CD4-positive, alpha-beta T cell treated with Interleukin-6 at 100 ng/mL for 8 hours (primary cell): ENCODE measurements at regions not wholly inside any gene's neighbourhood (a gene's known extent, or its start where the extent isn't known, plus 50 kb on each side); places are given as distances from the start of the nearest gene placed in this dataset.
"Not testable (repeated sequence)": the region's sequence is repeated elsewhere in the genome, so short reads cannot be mapped to it uniquely, and the experiment has no call there.

Experiments
- DNase-seq: peaks from one replicate; pipeline ENCODE4 v3.0.0-alpha.2; 2020; ENCODE audit warnings: mixed read lengths, low spot score

DNA sequence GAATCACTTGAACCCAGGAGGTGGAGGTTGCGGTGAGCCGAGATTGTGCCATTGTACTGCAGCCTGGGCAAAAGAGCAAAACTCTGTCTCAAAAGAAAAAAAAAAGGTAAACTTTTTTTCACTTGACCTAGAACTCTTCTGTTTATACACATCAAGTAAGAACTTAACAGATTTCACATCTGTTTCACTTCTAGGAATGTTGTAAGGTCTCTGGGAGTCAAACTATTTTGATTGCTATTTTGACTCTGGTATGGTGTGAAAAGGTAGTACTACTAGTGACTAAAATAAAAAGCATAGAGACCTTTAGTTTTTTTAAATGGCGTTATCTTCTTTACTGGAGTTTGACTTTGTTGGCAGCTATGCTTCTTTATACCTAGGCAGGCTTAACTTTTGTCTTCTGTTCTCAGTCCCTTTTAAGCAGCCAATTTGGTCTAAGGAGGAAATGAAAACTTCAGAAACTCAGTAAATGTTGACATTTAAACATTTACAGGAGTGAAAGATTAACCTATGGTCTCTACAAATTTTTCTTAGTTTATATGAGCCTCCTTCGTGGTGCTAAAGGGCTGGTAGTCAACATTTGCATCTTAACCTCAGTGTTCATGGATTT is 84.7 kb downstream of the METTL2B start:
- DNase-seq: not testable (repeated sequence)

DNA sequence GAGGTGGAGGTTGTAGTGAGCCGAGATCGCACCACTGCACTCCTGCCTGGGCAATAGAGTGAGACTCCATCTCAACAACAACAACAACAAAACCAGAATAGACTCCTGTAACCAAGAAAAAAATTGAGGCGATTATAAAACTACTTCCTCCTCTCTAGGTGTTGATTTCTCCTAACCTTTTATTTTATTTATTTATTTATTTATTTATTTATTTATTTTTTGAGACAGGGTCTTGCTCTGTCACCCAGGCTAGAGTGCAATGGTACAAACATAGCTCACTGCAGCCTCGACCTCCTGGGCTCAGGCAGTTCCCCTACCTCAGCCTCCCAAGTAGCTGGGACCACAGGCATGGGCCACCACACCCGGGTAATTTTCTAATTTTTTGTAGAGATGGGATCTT is 86.2 kb downstream of the METTL2B start:
- not testable (repeated sequence) for DNase-seq

DNA sequence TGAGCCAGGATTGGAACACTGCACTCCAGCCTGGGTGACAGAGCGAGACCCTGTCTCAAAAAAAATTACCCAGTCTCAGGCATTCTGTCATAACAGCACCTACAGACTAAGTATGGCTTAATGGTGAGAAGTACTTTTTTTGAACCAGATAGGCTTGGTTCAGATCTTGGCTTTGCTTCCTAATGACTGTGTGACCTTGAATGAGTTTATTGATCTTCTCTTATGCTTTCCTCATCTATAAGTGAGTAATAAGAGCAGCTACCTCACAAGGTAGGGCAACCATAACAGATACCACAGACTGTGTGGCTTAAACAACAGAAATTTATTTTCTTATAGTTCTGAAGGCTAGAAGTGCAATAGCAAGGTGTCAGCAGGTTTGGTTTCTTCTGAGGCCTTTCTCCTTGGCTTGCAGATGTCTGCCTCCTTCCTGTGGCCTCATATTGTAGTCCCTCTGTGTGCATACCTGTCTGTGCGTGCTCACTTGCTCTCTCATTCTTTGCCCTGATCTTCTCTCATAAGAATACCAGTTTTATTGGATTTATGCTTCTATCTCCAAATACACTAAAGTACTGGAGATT is 87.7 kb downstream of the METTL2B start:
- DNase-seq: not testable (repeated sequence)

DNA sequence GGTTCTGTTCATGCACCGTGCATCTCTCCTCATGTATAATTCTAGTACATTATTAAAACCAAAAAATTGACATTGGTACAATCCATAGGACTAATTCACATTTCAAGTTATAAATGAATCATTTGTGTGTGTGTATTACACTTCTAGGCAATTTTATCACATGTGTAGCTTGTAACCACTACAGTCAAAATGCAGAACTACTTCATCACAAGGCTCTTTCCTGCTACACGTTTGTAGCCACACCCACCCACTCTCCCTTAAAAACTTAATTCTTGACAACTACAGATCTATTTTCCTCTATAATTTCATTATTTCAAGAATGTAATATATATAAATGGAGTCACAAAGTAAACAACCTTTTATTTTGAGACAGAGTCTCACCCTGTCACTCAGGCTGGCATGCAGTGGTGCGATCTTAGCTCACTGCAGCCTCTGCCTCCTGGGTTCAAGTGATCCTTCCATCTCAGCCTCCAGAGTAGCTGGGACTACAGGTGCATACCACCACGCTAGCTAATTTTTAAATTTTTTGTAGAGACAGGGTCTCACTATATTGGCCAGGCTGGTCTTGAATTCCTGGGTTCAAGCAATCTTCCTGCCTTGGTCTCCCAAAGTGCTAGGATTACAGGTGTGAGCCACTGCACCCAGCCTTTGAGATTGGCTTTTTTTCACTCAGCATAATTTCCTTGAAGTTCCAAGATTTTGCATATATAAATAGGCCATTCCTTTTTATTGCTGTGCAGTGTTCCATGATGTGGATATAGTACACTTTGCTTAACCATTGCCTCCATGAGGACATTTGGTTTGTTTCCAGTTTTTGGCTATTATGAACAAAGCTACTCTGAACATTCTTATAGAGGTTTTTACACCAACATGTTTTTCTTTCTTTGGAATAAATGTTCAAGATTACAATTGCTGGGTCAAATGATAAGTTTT is 88.7 kb downstream of the METTL2B start:
- not testable (repeated sequence) for DNase-seq

DNA sequence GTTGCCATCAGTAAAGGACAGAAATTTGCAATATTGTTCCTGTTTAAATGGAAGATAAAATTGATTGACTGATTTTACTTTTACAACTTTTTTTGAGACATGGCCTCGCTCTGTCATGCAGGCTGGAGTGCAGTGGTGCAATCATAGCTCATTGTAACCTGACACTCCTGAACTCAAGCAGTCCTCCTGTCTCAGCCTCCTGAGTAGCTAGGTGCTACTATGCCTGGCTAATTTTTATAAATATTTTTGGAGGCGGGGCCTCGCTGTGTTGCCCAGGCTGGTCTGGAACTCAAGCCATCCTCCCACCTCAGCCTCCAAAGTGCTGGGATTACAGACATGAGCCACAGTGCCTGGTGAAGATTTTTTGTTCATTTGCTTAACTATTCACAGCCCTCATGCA is 96.8 kb upstream of the GARIN1A start:
- DNase-seq: not testable (repeated sequence)

DNA sequence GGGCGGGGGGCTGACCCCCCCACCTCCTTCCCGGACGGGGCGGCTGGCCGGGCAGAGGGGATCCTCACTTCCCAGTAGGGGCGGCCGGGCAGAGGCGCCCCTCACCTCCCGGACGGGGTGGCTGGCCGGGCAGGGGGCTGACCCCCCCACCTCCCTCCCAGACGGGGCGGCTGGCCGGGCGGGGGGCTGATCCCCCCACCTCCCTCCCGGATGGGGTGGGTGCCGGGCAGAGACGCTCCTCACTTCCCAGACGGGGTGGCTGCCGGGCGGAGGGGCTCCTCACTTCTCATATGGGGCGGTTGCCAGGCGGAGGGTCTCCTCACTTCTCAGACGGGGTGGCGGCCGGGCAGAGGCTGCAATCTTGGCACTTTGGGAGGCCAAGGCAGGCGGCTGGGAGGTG is 95.1 kb upstream of the GARIN1A start:
- DNase-seq: not testable (repeated sequence)

DNA sequence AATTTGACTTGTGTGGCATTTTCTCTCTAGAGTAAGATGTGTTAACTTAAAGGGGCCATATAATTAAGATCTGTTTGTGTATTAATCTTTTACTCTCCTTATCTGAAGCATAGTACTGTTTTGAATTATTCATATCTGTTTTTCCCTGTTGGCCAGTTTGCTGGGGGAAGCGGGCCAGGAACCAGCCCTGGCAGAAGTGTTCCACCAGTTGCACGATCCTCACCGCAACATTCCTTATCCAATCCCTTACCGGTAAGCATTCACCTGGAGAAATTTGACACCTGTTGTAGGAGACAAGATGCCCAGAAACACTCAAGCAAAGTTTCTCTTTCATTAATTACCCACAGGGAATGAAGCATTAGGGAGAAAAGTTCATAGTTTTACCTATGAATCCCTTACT is 92.2 kb upstream of the GARIN1A start:
- not testable (repeated sequence) for DNase-seq

DNA sequence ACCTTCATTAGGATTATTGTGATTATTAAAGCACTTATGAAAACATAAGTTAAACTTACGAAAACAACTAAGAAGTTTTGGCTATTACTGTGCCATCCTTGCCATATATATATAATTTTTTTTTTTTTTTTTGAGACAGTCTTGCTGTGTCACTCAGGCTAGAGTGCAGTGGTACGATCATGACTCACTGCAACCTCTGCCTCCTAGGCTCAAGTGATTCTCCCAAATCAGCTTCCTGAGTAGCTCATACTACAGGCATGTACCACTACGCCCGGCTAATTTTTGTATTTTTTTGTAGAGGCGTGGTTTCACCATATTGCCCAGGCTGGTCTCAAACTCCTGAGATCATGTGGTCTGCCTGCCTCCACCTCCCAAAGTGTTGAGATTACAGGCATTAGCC is 91.0 kb upstream of the GARIN1A start:
- not testable (repeated sequence) for DNase-seq

DNA sequence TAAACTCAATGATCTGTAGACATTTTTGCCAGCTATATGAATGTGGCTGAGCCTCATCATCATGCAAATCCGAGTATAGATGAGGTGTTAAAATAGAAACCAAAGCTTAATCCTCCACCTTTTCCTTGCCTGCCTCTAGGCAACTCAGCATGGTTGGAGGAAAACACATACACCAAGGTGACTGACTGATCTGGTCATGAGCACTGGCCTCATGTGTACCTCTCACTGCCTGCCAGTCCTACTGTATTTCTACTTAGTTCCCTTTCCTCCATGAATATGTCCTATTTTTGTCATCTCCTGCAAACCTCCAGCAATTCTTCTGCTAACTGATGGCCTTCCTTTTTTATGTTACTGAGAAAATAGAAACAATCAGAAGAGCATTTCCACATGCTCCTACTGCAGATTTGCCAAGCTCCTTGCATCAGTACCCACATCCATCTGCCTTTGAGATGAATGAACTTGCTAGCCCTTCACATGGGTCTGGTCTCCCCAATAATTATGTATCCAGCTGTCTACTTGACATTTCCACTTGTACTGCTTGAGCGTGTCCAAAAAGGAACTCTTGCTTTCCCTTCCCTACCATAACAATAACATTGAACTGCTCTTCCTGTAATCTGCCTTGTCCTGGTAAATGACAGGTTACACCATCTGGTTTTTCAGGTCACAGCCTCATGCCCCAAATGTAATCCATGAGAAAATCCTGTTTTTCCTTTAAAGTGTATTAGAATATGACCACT is 90.1 kb upstream of the GARIN1A start:
- DNase-seq: not testable (repeated sequence)

DNA sequence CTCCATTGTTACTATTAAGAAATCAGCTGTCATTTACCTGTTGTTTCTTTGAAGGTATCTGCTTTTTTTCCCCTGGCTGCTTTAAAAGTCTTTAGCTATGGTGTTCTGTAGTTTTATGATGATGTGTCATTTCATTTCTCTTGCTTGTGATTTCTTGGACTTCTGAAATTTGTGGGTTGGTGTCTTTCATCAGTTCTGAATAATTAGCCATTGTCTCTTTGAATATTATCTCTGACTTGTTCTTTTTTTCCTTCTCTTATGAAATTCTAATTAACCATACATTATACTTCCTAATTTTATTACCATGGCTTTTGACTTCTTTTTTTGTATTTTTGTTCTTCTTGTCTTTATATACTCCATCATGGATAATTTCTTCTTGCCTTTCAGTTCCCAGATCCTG is 85.4 kb upstream of the GARIN1A start:
- not testable (repeated sequence) for DNase-seq

DNA sequence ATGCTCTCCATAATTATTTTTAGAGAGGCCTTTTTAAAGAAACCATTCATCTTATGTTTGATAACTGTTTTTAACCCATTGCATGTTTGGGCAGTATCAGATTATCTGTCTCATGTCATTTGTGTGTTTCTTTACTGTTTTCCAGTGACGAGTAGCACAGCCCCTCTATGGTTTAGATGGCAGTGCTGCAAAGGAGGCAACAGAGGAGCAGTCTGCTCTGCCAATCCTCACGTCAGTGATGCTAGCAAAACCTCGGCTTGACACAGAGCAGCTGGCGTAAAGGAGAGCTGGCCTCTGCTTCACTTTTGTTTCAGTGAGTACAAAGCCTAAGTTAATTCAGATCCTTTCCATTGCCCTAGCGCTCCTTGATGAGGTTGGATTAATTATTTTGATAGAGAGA is 80.4 kb upstream of the GARIN1A start:
- DNase-seq: no peak

DNA sequence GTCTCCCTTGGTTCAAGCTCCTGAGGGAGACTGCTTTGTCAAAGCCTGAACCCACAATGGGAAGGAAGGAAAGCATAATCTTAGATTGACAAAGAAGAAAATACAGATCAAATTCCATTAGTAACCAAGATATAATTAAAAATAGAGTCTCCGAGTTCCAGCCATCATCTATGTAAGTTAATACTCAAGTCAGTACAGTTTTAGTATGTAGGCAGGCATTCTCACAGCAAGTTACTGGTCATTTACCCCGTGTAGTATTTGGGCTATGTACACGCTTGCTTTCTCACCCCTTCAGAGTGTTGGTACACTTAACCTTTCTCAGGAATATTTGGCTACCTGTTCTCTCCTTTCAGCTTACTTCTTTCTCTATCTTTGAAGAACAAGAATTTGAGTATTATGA is 79.9 kb upstream of the GARIN1A start:
- DNase-seq: not testable (repeated sequence)

DNA sequence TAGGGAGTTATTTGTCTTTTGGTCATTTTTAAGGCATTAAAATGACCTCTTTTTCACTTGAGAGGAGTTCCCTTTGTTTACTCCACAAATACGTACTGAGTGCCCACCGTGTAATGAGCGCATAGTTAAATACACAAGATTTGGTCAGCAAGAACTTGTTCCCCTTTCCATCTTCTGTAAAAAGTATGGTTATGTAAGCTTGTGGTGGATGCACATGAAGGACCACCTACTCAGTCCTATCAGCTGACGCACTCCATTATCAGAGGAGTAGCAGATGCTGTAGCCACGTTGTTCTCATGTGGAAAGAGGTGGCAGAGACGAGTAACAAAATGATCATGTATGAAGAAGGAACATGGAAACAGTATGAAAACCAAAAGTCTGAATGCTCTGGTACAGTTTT is 78.0 kb upstream of the GARIN1A start:
- not testable (repeated sequence) for DNase-seq

DNA sequence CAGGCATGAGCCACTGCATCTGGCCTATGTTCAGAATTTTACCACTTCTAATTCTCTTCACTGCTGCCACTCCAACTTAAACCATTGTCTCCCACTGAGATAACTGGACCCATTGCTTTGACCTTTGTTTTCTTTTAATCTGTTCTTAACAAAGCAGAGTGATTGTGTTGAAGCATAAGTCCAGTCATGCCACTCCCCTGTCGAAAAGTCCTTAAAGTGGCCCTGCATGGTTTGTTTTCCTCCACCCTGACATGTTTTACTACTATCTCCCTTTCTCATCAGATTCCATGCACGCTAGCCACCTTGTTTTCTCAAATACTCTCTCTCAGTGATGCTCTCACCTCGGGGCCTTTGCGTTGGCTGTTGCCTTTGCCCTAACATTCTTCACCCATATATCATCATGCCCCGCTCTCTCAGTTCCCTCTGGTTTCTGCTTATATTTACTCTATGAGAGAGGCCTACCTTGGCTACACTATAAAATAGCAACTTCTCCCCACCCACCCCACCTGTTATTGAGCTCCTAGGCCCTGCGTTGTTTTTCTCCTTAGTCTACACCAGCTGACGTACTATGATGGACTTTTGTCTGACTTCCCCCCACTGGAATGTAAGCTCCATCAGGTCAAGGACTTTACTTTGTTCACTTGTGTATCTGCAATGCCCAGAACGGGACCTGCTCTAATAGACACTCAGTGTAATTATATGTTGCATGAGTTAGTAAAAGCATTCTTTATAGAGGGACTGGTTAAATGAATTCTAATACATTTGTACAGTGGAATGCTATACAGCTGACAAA is 75.6 kb upstream of the GARIN1A start:
- not testable (repeated sequence) for DNase-seq

DNA sequence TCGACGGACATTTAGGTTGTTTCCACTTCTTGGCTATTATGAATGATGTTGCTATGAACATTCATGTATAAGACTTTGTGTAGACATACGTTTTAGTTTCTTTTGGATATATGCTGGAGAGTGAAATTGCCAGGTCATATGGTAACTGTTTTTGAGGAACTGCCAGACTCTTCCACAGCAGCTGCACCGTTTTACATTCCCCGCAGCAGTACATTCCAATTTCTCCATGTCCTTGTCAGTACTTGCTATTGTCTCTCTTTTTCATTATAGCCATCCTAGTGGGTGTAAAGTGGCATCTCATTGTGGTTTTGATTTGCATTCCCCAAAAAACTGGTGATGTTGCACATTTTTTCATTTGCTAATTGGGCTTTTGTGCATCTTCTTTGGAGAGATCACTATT is 73.1 kb upstream of the GARIN1A start:
- not testable (repeated sequence) for DNase-seq

DNA sequence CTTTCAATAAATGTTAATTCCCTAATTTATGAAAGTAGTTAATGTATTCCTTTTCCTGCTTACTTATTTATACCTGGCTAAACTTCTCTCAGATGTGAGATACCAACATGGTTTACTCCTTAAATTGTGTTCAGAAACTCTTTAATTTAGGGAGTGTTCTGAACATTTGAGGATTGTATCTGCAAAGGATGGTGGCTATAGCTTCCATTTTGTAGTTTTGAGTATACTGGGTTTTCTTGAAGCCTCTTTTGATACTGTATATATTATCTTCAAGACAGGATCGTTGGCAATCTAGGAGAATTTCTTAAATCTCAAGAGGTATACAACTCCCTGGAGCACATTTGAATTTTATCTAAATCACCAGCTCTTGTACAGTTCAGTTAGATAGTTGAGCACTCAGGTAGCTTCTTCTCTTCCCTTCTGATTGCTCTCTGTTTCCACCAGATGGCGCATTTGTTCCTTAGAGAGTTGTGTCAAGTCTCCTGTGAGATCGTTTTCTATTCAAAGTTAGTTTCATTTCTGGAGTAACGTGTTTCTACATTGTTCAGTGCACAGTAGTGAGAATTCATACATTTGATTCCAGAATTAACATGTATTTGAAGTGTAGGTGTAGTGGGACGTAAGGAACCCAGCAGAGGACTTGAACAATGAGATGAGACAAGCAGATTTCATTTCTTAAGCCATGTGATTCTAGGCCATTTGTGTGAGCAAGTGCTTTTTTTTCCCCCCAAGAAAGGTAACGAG is 63.2 kb upstream of the GARIN1A start:
- peak; percentile 0 for DNase-seq

DNA sequence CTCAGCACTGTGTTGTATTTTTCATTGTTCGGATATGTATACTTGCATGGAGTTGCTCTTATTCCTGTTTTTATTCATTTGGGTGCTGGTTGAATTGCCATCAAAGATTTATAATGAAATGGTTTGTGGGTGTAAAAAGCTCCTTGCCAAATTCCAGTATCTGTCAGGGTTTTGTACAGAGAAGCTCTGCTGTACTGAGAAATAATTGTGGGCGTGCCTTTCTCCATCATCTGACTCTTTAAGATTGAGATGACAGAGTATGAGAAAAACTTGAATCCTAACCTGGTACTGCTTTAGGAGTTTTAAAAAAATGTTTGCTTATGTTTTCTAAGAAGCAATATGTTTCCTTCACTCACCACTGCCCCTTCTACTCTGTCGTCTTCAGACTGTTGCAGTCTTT is 58.7 kb upstream of the GARIN1A start:
- DNase-seq: not testable (repeated sequence)

DNA sequence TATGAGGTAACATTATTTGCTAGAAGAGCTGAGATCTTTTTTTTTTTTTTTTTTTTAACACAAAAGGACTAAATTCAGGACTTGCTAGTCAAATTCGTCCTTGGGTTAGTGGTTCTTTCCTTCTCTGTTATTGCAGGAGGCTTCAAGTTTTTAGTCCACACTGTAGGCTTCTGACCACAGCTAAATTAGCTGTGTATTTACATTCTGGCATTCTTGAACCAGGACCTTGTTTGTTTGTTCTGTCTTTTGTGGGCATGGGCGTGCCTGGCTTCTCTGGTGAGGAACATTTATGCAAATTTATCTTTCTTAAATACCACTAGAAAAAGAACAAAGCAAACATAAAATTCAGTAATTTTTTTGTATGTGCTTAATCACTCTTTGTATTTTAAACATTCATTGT is 57.3 kb upstream of the GARIN1A start:
- DNase-seq: not testable (repeated sequence)

DNA sequence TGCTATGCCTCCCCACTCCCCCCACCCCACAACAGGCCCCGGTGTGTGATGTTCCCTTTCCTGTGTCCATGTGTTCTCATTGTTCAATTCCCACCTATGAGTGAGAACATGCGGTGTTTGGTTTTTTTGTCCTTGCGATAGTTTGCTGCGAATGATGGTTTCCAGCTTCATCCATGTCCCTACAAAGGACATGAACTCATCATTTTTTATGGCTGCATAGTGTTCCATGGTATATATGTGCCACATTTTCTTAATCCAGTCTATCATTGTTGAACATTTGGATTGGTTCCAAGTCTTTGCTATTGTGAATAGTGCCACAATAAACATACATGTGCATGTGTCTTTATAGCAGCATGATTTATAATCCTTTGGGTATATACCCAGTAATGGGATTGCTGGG is 55.3 kb upstream of the GARIN1A start:
- DNase-seq: not testable (repeated sequence)
